Coronary artery (tissue), 2 donors: ENCODE measurements at regions not wholly inside any gene's neighbourhood (a gene's known extent, or its start where the extent isn't known, plus 50 kb on each side); places are given as distances from the start of the nearest gene placed in this dataset.

ENCODE experiments used
- DNase-seq: peaks from one replicate; pipeline ENCODE4 v3.0.0-alpha.2; 2017; ENCODE audit warnings: low spot score
- H3K27ac ChIP-seq, 2 donors: fragments of 200-600 bp; sonication (generic); one replicate each; pipeline ENCODE4 v1.5.1; 2016 to 2019
- H3K4me3 ChIP-seq: fragments of 200-600 bp; sonication (generic); 2 replicates; pipeline ENCODE4 v1.5.1; 2016; ENCODE audit warnings: mild to moderate bottlenecking, moderate library complexity
- TF ChIP-seq, protein P1 (sequence below): fragments of 200-600 bp; sonication (generic); IDR thresholded peaks from one replicate; pipeline ENCODE4 v1.5.1; 2019; ENCODE audit warnings: antibody characterized with exemption

DNA sequence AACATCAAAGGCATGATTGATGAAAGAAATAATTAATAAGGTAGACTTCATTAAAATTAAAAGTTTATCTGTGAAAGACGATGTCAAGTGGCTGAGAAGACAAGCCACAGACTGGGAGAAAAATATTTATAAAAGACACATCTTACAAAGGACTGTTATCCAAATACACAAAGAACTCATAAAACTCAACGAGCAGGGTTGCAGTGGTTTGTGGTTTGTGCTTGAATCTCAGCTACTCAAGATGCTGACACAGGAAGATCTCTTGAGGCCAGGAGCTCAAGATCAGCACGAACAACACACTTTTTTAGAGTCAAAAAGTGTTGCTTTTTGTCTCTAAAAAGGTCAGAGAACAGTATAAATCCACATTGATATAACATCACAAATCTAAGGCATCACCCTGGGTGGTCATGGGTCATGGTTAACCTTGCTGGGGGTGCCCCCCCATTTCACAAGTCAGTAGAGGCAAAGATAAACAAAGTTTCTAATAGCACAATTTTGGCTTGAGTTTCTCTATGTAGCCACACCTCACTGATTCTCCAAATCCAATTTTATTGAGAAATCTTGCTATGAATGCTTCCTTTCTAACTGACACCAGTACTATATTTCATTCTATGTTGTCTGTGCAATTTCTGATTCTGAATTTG is 342.9 kb upstream of the RPS23 start:
- no peak overlapping the region for H3K4me3 ChIP-seq
- no peak overlapping the region for H3K27ac ChIP-seq
- DNase-seq = no peak
- TF ChIP-seq, protein P1, sequence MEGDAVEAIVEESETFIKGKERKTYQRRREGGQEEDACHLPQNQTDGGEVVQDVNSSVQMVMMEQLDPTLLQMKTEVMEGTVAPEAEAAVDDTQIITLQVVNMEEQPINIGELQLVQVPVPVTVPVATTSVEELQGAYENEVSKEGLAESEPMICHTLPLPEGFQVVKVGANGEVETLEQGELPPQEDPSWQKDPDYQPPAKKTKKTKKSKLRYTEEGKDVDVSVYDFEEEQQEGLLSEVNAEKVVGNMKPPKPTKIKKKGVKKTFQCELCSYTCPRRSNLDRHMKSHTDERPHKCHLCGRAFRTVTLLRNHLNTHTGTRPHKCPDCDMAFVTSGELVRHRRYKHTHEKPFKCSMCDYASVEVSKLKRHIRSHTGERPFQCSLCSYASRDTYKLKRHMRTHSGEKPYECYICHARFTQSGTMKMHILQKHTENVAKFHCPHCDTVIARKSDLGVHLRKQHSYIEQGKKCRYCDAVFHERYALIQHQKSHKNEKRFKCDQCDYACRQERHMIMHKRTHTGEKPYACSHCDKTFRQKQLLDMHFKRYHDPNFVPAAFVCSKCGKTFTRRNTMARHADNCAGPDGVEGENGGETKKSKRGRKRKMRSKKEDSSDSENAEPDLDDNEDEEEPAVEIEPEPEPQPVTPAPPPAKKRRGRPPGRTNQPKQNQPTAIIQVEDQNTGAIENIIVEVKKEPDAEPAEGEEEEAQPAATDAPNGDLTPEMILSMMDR = no peak

GRCh38 chr5:82619097-82619496 is 340.9 kb upstream of the RPS23 start:
- no peak for DNase-seq
- TF ChIP-seq, protein P1 = no peak
- H3K27ac ChIP-seq = no peak overlapping the region
- no peak overlapping the region for H3K4me3 ChIP-seq

- DNase-seq = no peak
- TF ChIP-seq, protein P1 = no peak
- no peak overlapping the region for H3K27ac ChIP-seq
These were observed 336.6 kb upstream of the RPS23 start for GRCh38 chr5:82614706-82615105.

DNA sequence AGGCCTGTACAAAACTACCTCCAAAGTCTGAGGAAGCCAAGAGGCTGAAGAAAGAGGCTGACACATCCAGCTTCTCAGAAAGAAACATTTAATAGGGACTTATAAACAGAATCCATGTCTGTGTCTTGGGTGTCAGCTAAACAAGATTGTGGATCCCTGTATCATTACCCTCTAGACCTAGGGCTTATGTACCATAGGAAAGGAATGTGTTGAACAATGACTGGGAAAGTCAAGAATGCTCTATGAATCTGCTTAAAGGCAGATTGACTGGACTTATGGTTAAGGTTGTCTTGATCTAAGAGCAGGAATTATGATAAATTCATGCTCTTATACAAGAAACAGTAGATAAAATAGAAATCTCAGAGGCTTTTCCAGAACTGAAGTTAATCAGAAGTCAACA is 335.7 kb upstream of the RPS23 start:
- TF ChIP-seq, protein P1 = no peak
- Histone ChIP-seq H3K4me3 (no peak overlapping the region), H3K27ac (no peak overlapping the region)
- no peak for DNase-seq

More at GRCh38 chr5:82614706-82615105, 336.6 kb upstream of the RPS23 start:
- no peak overlapping the region for H3K4me3 ChIP-seq

DNA sequence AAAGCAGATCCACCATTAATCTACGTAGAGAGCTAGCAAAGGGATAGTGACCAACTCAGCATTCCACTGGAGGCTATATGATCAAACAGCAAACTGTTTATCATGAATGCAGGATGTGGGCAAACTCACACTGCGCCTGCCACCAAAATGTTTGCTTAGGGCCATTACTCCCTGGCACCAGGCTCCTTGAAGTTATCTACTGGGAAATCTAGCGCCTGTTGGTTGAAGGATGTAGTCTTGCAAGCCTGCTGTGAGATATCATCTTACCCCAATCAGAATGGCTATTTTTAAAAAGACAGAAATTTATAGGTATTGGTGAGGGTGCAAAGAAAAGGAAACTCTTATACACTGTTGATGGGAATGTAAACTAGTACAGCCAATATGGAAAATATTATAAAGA is 332.5 kb upstream of the RPS23 start:
- H3K4me3 ChIP-seq = no peak overlapping the region
- TF ChIP-seq, protein P1 = no peak
- DNase-seq = no peak
- no peak overlapping the region for H3K27ac ChIP-seq

DNA sequence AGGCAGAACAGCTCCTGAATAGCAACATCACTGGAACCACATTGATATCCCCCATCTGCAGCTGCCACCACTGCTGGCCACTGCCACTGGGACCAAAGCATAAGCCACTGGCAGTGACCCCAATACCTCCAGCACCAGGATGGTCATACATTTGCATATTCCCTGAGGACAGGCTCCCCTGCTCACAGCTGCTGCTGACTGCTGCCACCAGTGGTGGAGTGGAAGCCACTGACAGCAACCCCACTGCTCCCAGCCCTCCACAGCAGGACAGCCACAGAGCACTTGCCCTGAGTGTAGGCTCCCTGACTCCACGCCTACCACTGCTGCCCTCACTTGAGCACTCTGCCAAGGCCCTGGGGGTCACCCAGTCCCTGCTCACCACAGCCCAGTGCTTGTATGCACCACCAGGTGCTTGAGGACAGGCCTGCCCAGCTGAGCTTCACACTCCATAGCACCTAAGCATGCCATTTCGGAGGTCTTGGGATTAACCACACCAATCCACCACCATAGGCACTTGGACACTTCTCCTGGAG is 327.4 kb upstream of the RPS23 start:
- Histone ChIP-seq H3K4me3 (no peak overlapping the region), H3K27ac (no peak overlapping the region)
- DNase-seq = no peak
- TF ChIP-seq, protein P1 = no peak
